ENCODE measurements at regions not wholly inside any gene's neighbourhood (a gene's known extent, or its start where the extent isn't known, plus 50 kb on each side); places are given as distances from the start of the nearest gene placed in this dataset.

GRCh38 chr4:81811562-81812293, 340.0 kb upstream of the RASGEF1B start (continued):
- no peak for TF ChIP-seq E2F6 (IDR thresholded peaks at IDR 0.05)
- no peak for TF ChIP-seq TEAD4 (IDR thresholded peaks at IDR 0.05; ENCODE audit: low read depth, low read length)
- TF ChIP-seq CTBP2 (IDR thresholded peaks at IDR 0.05; ENCODE audit: borderline replicate concordance, insufficient read depth, insufficient read length, low read length): no peak
- TF ChIP-seq JUND (IDR thresholded peaks at IDR 0.05; ENCODE audit: low read length): no peak
- no peak for TF ChIP-seq SIX5 (IDR thresholded peaks at IDR 0.05; ENCODE audit: low read depth, low read length)

All from H1 (cell line).